ENCODE measurements at regions not wholly inside any gene's neighbourhood (a gene's known extent, or its start where the extent isn't known, plus 50 kb on each side); places are given as distances from the start of the nearest gene placed in this dataset.

DNA sequence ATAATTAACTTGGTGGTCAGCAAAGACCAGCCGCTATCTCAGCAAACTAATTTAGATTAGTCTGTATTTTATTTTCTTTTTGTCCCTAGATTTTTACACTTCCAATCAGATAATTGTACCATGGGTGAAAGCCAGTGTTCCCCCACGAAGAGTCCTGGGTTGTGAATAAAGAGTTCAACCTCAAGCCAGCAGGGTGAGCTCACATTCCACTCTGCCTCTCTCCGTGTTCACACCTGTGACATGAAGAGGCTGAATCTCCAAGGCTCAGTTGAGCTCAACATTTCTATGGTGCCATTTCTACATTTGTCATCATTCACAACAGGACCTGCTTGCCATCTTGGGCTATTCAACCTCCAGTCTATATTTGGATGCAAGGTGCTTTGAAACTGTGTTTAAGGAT is 771.5 kb downstream of the GALR1 start:
- TF ChIP-seq RAD21 (conservative IDR thresholded peaks at IDR 0.05) (no peak), EZH2 (IDR thresholded peaks at IDR 0.05; ENCODE audit: borderline replicate concordance, insufficient read depth, low read length, poor library complexity, severe bottlenecking) (no peak), EP300 (conservative IDR thresholded peaks at IDR 0.05; ENCODE audit: poor library complexity, severe bottlenecking) (no peak), TAF1 (IDR thresholded peaks at IDR 0.05; ENCODE audit: low read depth) (no peak), MXI1 (conservative IDR thresholded peaks at IDR 0.05; ENCODE audit: poor library complexity, severe bottlenecking) (no peak), SMC3 (conservative IDR thresholded peaks at IDR 0.05; ENCODE audit: poor library complexity) (no peak), POLR2AphosphoS5 (IDR thresholded peaks at IDR 0.05) (no peak)
- TF ChIP-seq, protein P1, sequence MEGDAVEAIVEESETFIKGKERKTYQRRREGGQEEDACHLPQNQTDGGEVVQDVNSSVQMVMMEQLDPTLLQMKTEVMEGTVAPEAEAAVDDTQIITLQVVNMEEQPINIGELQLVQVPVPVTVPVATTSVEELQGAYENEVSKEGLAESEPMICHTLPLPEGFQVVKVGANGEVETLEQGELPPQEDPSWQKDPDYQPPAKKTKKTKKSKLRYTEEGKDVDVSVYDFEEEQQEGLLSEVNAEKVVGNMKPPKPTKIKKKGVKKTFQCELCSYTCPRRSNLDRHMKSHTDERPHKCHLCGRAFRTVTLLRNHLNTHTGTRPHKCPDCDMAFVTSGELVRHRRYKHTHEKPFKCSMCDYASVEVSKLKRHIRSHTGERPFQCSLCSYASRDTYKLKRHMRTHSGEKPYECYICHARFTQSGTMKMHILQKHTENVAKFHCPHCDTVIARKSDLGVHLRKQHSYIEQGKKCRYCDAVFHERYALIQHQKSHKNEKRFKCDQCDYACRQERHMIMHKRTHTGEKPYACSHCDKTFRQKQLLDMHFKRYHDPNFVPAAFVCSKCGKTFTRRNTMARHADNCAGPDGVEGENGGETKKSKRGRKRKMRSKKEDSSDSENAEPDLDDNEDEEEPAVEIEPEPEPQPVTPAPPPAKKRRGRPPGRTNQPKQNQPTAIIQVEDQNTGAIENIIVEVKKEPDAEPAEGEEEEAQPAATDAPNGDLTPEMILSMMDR (IDR thresholded peaks at IDR 0.05; ENCODE audit: poor library complexity, severe bottlenecking), result no peak
- TF ChIP-seq, protein P2, sequence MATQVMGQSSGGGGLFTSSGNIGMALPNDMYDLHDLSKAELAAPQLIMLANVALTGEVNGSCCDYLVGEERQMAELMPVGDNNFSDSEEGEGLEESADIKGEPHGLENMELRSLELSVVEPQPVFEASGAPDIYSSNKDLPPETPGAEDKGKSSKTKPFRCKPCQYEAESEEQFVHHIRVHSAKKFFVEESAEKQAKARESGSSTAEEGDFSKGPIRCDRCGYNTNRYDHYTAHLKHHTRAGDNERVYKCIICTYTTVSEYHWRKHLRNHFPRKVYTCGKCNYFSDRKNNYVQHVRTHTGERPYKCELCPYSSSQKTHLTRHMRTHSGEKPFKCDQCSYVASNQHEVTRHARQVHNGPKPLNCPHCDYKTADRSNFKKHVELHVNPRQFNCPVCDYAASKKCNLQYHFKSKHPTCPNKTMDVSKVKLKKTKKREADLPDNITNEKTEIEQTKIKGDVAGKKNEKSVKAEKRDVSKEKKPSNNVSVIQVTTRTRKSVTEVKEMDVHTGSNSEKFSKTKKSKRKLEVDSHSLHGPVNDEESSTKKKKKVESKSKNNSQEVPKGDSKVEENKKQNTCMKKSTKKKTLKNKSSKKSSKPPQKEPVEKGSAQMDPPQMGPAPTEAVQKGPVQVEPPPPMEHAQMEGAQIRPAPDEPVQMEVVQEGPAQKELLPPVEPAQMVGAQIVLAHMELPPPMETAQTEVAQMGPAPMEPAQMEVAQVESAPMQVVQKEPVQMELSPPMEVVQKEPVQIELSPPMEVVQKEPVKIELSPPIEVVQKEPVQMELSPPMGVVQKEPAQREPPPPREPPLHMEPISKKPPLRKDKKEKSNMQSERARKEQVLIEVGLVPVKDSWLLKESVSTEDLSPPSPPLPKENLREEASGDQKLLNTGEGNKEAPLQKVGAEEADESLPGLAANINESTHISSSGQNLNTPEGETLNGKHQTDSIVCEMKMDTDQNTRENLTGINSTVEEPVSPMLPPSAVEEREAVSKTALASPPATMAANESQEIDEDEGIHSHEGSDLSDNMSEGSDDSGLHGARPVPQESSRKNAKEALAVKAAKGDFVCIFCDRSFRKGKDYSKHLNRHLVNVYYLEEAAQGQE (IDR thresholded peaks at IDR 0.05; ENCODE audit: borderline replicate concordance), result no peak
- Histone ChIP-seq H3F3A (ENCODE audit: insufficient read depth, low read length, poor library complexity, severe bottlenecking) (no peaks in the 10 kb centered on the region), H3K4me2 (ENCODE audit: low read length) (no peak overlapping the region), H3K4me3 (ENCODE audit: low read length) (no peak overlapping the region), H3K9ac (ENCODE audit: low read length) (no peak overlapping the region), H3K9me3 (ENCODE audit: low read length) (no peaks in the 10 kb centered on the region), H3K27ac (ENCODE audit: low read length) (no peak overlapping the region), H3K79me2 (replicated peaks; ENCODE audit: insufficient read depth, low read length) (no peaks in the 10 kb centered on the region), H4K20me1 (ENCODE audit: insufficient read depth) (no peaks in the 10 kb centered on the region), H3K27me3 (ENCODE audit: insufficient read depth, low read depth, low read length) (no peaks in the 10 kb centered on the region), H3K9me2 (ENCODE audit: insufficient read depth, low read length) (no peaks in the 10 kb centered on the region), H3K36me3 (ENCODE audit: insufficient read depth, low read length) (no peaks in the 10 kb centered on the region), H2AFZ (ENCODE audit: low read depth, low read length) (no peak overlapping the region)

GRCh38 chr18:78031589-78031988 is 781.9 kb downstream of the GALR1 start:
- Histone ChIP-seq H3K79me2 (replicated peaks; ENCODE audit: insufficient read depth, low read length) (no peaks in the 10 kb centered on the region), H3F3A (ENCODE audit: insufficient read depth, low read length, poor library complexity, severe bottlenecking) (no peaks in the 10 kb centered on the region), H3K4me3 (ENCODE audit: low read length) (no peak overlapping the region), H2AFZ (ENCODE audit: low read depth, low read length) (no peak overlapping the region), H3K9me2 (ENCODE audit: insufficient read depth, low read length) (no peaks in the 10 kb centered on the region), H3K4me2 (ENCODE audit: low read length) (no peak overlapping the region), H3K9me3 (ENCODE audit: low read length) (no peaks in the 10 kb centered on the region), H3K9ac (ENCODE audit: low read length) (no peak overlapping the region), H3K27ac (ENCODE audit: low read length) (no peak overlapping the region), H3K27me3 (ENCODE audit: insufficient read depth, low read depth, low read length) (no peaks in the 10 kb centered on the region), H4K20me1 (ENCODE audit: insufficient read depth) (no peaks in the 10 kb centered on the region), H3K36me3 (ENCODE audit: insufficient read depth, low read length) (no peaks in the 10 kb centered on the region)
- TF ChIP-seq EZH2 (IDR thresholded peaks at IDR 0.05; ENCODE audit: borderline replicate concordance, insufficient read depth, low read length, poor library complexity, severe bottlenecking), result no peak
- TF ChIP-seq, protein P2 (IDR thresholded peaks at IDR 0.05; ENCODE audit: borderline replicate concordance), result no peak
- TF ChIP-seq EP300 (conservative IDR thresholded peaks at IDR 0.05; ENCODE audit: poor library complexity, severe bottlenecking), result no peak
- TF ChIP-seq POLR2AphosphoS5 (IDR thresholded peaks at IDR 0.05), result no peak
- TF ChIP-seq, protein P1 (IDR thresholded peaks at IDR 0.05; ENCODE audit: poor library complexity, severe bottlenecking), result no peak
- TF ChIP-seq MXI1 (conservative IDR thresholded peaks at IDR 0.05; ENCODE audit: poor library complexity, severe bottlenecking), result no peak
- TF ChIP-seq TAF1 (IDR thresholded peaks at IDR 0.05; ENCODE audit: low read depth), result no peak
- no peak for TF ChIP-seq RAD21 (conservative IDR thresholded peaks at IDR 0.05)
- TF ChIP-seq SMC3 (conservative IDR thresholded peaks at IDR 0.05; ENCODE audit: poor library complexity), result no peak
